Spleen (tissue), 11 donors: ENCODE measurements at regions not wholly inside any gene's neighbourhood (a gene's known extent, or its start where the extent isn't known, plus 50 kb on each side); places are given as distances from the start of the nearest gene placed in this dataset.

Source experiments
- DNase-seq: peaks from one replicate; pipeline ENCODE4 v3.0.0-alpha.2; 2020
- H3K27ac ChIP-seq, 8 donors: fragments of 200-600 bp; sonication (generic) in 7 of 8; 1 replicate in 4 of 8; 2 replicates in 4 of 8; pipeline versions ENCODE4 v1.5.0 to v1.8.0; 2016 to 2021; ENCODE audit warnings: inconsistent platforms in 4 of 8, mild to moderate bottlenecking in 4 of 8, moderate library complexity in 1 of 8
- H3K27me3 ChIP-seq, 7 donors: fragments of 200-600 bp; sonication (generic) in 6 of 7; replicated peaks in 1 of 7; 1 replicate in 4 of 7; 2 replicates in 3 of 7; pipeline versions ENCODE4 v1.5.0 to v1.8.0; 2016 to 2021; ENCODE audit warnings: inconsistent platforms in 3 of 7, mild to moderate bottlenecking in 1 of 7
- H3K36me3 ChIP-seq, 6 donors: fragments of 200-600 bp; sonication (generic) in 5 of 6; 1 replicate in 4 of 6; 2 replicates in 2 of 6; pipeline versions ENCODE4 v1.5.0 to v1.8.0; 2016 to 2021; ENCODE audit warnings: inconsistent platforms in 2 of 6
- H3K4me1 ChIP-seq, 6 donors: fragments of 200-600 bp; sonication (generic) in 5 of 6; 1 replicate in 3 of 6; 2 replicates in 3 of 6; pipeline versions ENCODE4 v1.5.0 to v1.8.0; 2016 to 2021; ENCODE audit warnings: inconsistent platforms in 3 of 6
- H3K4me3 ChIP-seq, 8 donors: fragments of 200-600 bp; sonication (generic) in 7 of 8; 1 replicate in 4 of 8; 2 replicates in 4 of 8; pipeline versions ENCODE4 v1.5.0 to v1.8.0; 2016 to 2021; ENCODE audit warnings: inconsistent platforms in 4 of 8, mild to moderate bottlenecking in 4 of 8, moderate library complexity in 2 of 8
- H3K9me3 ChIP-seq, 8 donors: fragments of 200-600 bp; sonication (generic) in 7 of 8; 1 replicate in 4 of 8; 2 replicates in 4 of 8; pipeline versions ENCODE4 v1.5.0 to v1.8.0; 2016 to 2021; ENCODE audit warnings: inconsistent platforms in 4 of 8
- CTCF ChIP-seq, 11 experiments: fragments of 200-600 bp in 7 of 11; fragments of 450-650 bp in 4 of 11; sonication (generic) in 4 of 11; IDR thresholded peaks in 8 of 11; conservative IDR thresholded peaks in 3 of 11; 1 replicate in 7 of 11; 2 replicates in 4 of 11; pipeline versions ENCODE4 v1.4.0 to v1.8.0; 2016 to 2021; ENCODE audit warnings: antibody characterized with exemption in 11 of 11, inconsistent platforms in 4 of 11, mild to moderate bottlenecking in 1 of 11
- POLR2A ChIP-seq, 3 donors: fragments of 450-650 bp; IDR thresholded peaks; one replicate each; pipeline ENCODE4 v1.5.1; 2017; ENCODE audit warnings: antibody characterized with exemption in 3 of 3, mild to moderate bottlenecking in 1 of 3
- POLR2AphosphoS5 ChIP-seq, 3 donors: sonication (generic); formaldehyde crosslinking; IDR thresholded peaks; one replicate each; pipeline ENCODE4 v1.5.1; 2017; ENCODE audit warnings: antibody characterized with exemption in 3 of 3
- WGBS, 5 donors: extraction: QIAGEN DNeasy Blood & Tissue Kit in 3 of 5; methylation state at CpG; one replicate each; pipeline versions ENCODE4 v1.1.5 to v1.1.7; 2013 to 2018; 5-methylcytosine and 5-hydroxymethylcytosine counted together
- intact Hi-C: fragments of 100-400 bp; cut with DNase I; formaldehyde crosslinking; loops from one replicate; pipeline ENCODE4 v1.15.0; 2023; ENCODE audit warnings: low total_unique reads
- donor health status: healthy with polysubstance abuse.
- donor health status: DM: no; HTN: no; CAD: no; lungs with moderate emphysema.
- donor health status: DM: no; HTN: no; CAD: no.
- donor health status: Bipolar disorder and iron deficiency.
- donor health status: healthy.
- donor health status: DM: no; HTN: no; CAD: no.
- donor health status: DM: yes; HTN: yes; CAD: no.

- Histone ChIP-seq H3K27me3 (no peaks in the 10 kb centered on the region), H3K4me1 (no peaks in the 10 kb centered on the region), H3K9me3 (no peaks in the 10 kb centered on the region), H3K27ac (no peak overlapping the region), H3K36me3 (no peaks in the 10 kb centered on the region), H3K4me3 (no peak overlapping the region)
- no peak for DNase-seq
- intact Hi-C loops, result no loop called here
- 85 to 100% (median 88%) methylated on average over 1 of the region's 1 CpG for WGBS, 5 donors
- TF ChIP-seq POLR2AphosphoS5 (IDR thresholded peaks at IDR 0.05) (no peak), CTCF (IDR thresholded peaks at IDR 0.05 in 8 of 11, conservative IDR thresholded peaks at IDR 0.05 in 3 of 11) (no peak), POLR2A (IDR thresholded peaks at IDR 0.05) (no peak)
Measured at GRCh38 chr9:22286661-22287060, 160.0 kb upstream of the DMRTA1 start.

DNA sequence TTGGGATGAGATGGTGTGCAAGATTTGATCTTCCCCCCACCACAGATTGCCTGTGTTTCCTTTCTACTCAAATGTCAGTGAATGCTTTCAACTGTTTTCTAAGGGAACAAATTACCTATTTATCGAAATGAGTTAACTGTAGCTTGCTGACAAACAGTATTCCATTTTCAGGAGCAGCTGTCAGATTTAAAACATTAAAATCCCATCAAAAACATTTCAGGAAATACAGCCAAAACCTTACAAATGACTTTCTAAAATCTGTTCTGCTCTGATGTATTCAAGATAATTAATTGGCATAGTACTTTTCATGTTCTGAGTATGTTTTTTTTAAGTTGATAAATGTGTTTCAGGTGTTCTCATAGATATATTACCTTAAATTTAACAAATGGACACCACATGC, 158.0 kb upstream of the DMRTA1 start:
- H3K9me3 ChIP-seq, result no peaks in the 10 kb centered on the region
- intact Hi-C loops, result no loop called here
- no peak overlapping the region for H3K4me3 ChIP-seq
- TF ChIP-seq POLR2AphosphoS5 (IDR thresholded peaks at IDR 0.05) (no peak), CTCF (IDR thresholded peaks at IDR 0.05 in 8 of 11, conservative IDR thresholded peaks at IDR 0.05 in 3 of 11) (no peak), POLR2A (IDR thresholded peaks at IDR 0.05) (no peak)
- no peak for DNase-seq
- WGBS, 5 donors, result 69 to 92% (median 74%) methylated on average over 1 of the region's 1 CpG
- no peaks in the 10 kb centered on the region for H3K36me3 ChIP-seq
- H3K4me1 ChIP-seq, result no peaks in the 10 kb centered on the region
- H3K27me3 ChIP-seq, result no peaks in the 10 kb centered on the region
- no peak overlapping the region for H3K27ac ChIP-seq

DNA sequence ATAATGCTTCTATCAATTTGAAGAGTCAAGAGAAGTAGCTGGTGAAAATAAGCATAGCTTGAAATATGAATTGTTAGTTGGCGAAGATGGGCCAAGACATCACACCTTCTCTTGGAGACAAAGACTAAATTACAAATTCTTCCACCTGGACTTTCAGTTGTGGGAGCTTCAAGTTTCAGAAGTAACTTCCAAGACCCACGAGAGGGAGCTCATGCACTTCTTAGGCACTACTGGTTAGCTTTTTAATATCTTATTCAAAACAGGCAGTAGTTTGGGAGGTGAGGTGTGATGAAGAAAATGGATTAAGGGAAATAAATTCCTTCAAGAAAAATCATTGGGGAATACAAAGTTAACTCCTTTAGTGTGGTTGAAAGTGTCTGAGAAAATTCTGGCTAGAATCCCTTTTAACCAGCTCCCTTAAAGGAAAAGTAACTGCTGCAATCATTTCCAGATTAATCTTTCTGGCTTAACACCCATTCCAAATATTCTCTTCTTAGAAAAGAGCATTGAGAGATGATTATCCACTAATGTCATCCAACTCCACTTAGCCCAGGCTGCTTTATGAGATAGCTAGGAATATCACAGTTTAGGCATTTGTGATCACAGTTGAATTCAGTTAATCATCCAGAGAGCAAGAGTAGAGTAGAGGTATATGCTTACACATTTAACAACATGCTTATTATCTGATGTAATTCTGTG, 139.5 kb upstream of the DMRTA1 start:
- H3K4me3 ChIP-seq, result no peak overlapping the region
- TF ChIP-seq CTCF (IDR thresholded peaks at IDR 0.05 in 8 of 11, conservative IDR thresholded peaks at IDR 0.05 in 3 of 11) (peak in 3 of 11 experiments; percentile 11 to 32 (median 14)), POLR2AphosphoS5 (IDR thresholded peaks at IDR 0.05) (no peak)
- H3K27ac ChIP-seq, result no peak overlapping the region
- DNase-seq, result no peak
- H3K9me3 ChIP-seq, result no peaks in the 10 kb centered on the region
- no peaks in the 10 kb centered on the region for H3K36me3 ChIP-seq
- WGBS, 5 donors, result 26 to 38% (median 30%) methylated on average over 2 of the region's 2 CpGs
- H3K27me3 ChIP-seq, result no peaks in the 10 kb centered on the region
- H3K4me1 ChIP-seq, result no peaks in the 10 kb centered on the region
- intact Hi-C loops, result no loop called here

DNA sequence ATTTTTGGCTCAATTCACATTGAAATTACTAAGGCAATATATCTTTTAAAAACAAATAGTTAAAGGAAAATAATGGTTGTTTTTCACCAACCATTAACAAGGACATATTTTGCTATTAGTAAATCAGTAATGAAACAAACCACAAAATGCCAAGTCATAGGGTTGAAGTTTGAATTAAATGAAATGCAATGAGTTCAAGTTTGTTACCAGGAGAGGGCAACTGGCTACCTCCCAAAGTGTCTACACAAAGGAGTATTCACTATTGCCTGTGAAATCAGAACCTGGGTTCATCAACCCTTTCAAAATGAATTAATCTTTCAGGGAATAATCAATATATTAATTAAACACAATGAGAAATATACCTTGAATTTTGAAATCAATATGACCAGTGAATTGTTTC, 138.4 kb upstream of the DMRTA1 start:
- TF ChIP-seq CTCF (IDR thresholded peaks at IDR 0.05 in 8 of 11, conservative IDR thresholded peaks at IDR 0.05 in 3 of 11) (no peak), POLR2AphosphoS5 (IDR thresholded peaks at IDR 0.05) (no peak), POLR2A (IDR thresholded peaks at IDR 0.05) (no peak)
- intact Hi-C loops, result no loop called here

More for the DNA sequence above, 138.4 kb upstream of the DMRTA1 start:
- Histone ChIP-seq H3K4me1 (no peaks in the 10 kb centered on the region), H3K27ac (no peak overlapping the region), H3K4me3 (no peak overlapping the region), H3K27me3 (no peaks in the 10 kb centered on the region), H3K36me3 (no peaks in the 10 kb centered on the region), H3K9me3 (no peaks in the 10 kb centered on the region)
- no peak for DNase-seq
